K562 (cell line): ENCODE measurements at regions not wholly inside any gene's neighbourhood (a gene's known extent, or its start where the extent isn't known, plus 50 kb on each side); places are given as distances from the start of the nearest gene placed in this dataset.

Experiments
- ATAC-seq: fragments of 200-7000 bp; cut with Tn5 transposase; 3 replicates; pipeline ENCODE4 v1.9.1; 2020; ENCODE audit warnings: moderate library complexity
- BruUV-seq: library from RNA; stranded (reverse); fragments of 400-500 nt; replicated peaks from 2 replicates; lab custom pipeline; 2021; lab: Mats Ljungman, UMichigan
- CTCF ChIA-PET: fragments of 300-600 bp; formaldehyde crosslinking; extraction: SDS; loops from one replicate; lab custom pipeline; 2021; ENCODE audit warnings: low intra/inter-chr PET ratio; lab: Yijun Ruan, JAX
- POLR2A ChIA-PET: fragments of 300-600, 350-650 bp; sonication (Branson Sonifier 250); formaldehyde crosslinking; extraction: SDS; loops from one replicate; lab custom pipeline; 2021; ENCODE audit warnings: antibody characterized with exemption, inconsistent platforms; lab: Yijun Ruan, JAX
- DNase-seq, 4 experiments: peaks; one replicate each; pipeline versions ENCODE4 v3.0.0 to v3.0.0-alpha.2; 2011 to 2018; ENCODE audit warnings: low spot score in 3 of 4, mixed read lengths in 3 of 4; ENCODE audit errors: extremely low read depth in 1 of 4
- FAIRE-seq: peaks from 2 replicates; lab custom pipeline; 2011; peaks lifted over from hg19 to GRCh38; lab: Jason Lieb, UNC
- H2AFZ ChIP-seq: 2 replicates; pipeline ENCODE4 v1.6.0; 2011; ENCODE audit warnings: low read depth, low read length, control low read depth, inconsistent platforms
- H3K27ac ChIP-seq: fragments of 200-600 bp; 3 replicates; pipeline ENCODE4 v1.8.0; 2011; ENCODE audit warnings: low read depth, mild to moderate bottlenecking, control low read depth, inconsistent platforms, low read length, moderate library complexity, mixed read lengths; ENCODE audit errors: extremely low read depth
- H3K27me3 ChIP-seq, 2 experiments: fragments of 300-600 bp in 1 of 2; 2 replicates in 1 of 2; 3 replicates in 1 of 2; pipeline versions ENCODE4 v1.6.0 to v1.8.0; 2011; ENCODE audit warnings: inconsistent platforms in 2 of 2, low read length in 2 of 2, mild to moderate bottlenecking in 1 of 2, mixed read lengths in 1 of 2, moderate library complexity in 1 of 2; ENCODE audit not compliant: control insufficient read depth in 2 of 2, insufficient read depth in 2 of 2
- H3K36me3 ChIP-seq: fragments of 300-600 bp; 3 replicates; pipeline ENCODE4 v1.8.0; 2011; ENCODE audit warnings: mild to moderate bottlenecking, low read length, inconsistent platforms; ENCODE audit not compliant: control insufficient read depth, insufficient read depth
- H3K4me1 ChIP-seq, 2 experiments: fragments of 200-600 bp in 1 of 2; replicated peaks in 1 of 2; 2 replicates in 1 of 2; 3 replicates in 1 of 2; pipeline versions ENCODE4 v1.5.1 to v1.8.0; 2011; ENCODE audit warnings: inconsistent platforms in 2 of 2, low read length in 2 of 2, mild to moderate bottlenecking in 1 of 2, mixed read lengths in 1 of 2, moderate library complexity in 1 of 2; ENCODE audit not compliant: control insufficient read depth in 2 of 2, insufficient read depth in 2 of 2
- H3K4me2 ChIP-seq: 2 replicates; pipeline ENCODE4 v1.6.1; 2011; ENCODE audit warnings: low read length, control low read depth, inconsistent platforms, mixed read lengths; ENCODE audit not compliant: insufficient read depth
- H3K4me3 ChIP-seq: fragments of 200-600 bp; sonication (generic), shearing (Covaris generic); 2 replicates; pipeline ENCODE4 v1.5.1; 2016; ENCODE audit warnings: control low read depth, inconsistent platforms
- H3K79me2 ChIP-seq: fragments of 200-600 bp; 3 replicates; pipeline ENCODE4 v1.8.0; 2011; ENCODE audit warnings: low read length, inconsistent platforms; ENCODE audit not compliant: control insufficient read depth, insufficient read depth
- H3K9ac ChIP-seq, 2 experiments: 2 replicates each; pipeline versions ENCODE4 v1.6.0 to v1.6.1; 2011; ENCODE audit warnings: low read depth in 2 of 2, low read length in 2 of 2, control low read depth in 1 of 2, inconsistent platforms in 1 of 2, mild to moderate bottlenecking in 1 of 2, mixed read lengths in 1 of 2; ENCODE audit not compliant: insufficient read depth in 1 of 2
- H3K9me1 ChIP-seq: one replicate; pipeline ENCODE4 v1.6.0; 2011; ENCODE audit warnings: inconsistent platforms, mild to moderate bottlenecking, low read length, moderate library complexity; ENCODE audit not compliant: control insufficient read depth, insufficient read depth
- H3K9me3 ChIP-seq: replicated peaks from 2 replicates; pipeline ENCODE4 v1.5.1; 2011; ENCODE audit warnings: low read depth, low read length, inconsistent platforms; ENCODE audit not compliant: control insufficient read depth, insufficient read depth
- H4K20me1 ChIP-seq: replicated peaks from 2 replicates; pipeline ENCODE4 v1.6.1; 2011; ENCODE audit warnings: low read length, inconsistent platforms, mixed read lengths; ENCODE audit not compliant: control insufficient read depth, insufficient read depth
- BRD9 ChIP-seq: fragments of 450-650 bp; IDR thresholded peaks from 2 replicates; pipeline ENCODE4 v1.6.1; 2018; ENCODE audit warnings: low read depth; ENCODE audit not compliant: partially characterized antibody
- CC2D1A ChIP-seq: fragments of 450-650 bp; IDR thresholded peaks from 2 replicates; pipeline ENCODE4 v1.6.1; 2017; ENCODE audit warnings: mild to moderate bottlenecking
- ESRRB ChIP-seq: fragments of 250-450 bp; sonication (Bioruptor Pico); IDR thresholded peaks from 2 replicates; pipeline ENCODE4 v1.5.0; 2020; ENCODE audit warnings: mild to moderate bottlenecking, moderate library complexity, borderline replicate concordance
- FOXK1 ChIP-seq: sonication (generic); formaldehyde crosslinking; IDR thresholded peaks from 2 replicates; pipeline ENCODE4 v1.8.0; 2022; ENCODE audit warnings: missing genetic modification reagents, mild to moderate bottlenecking, borderline replicate concordance
- FUS ChIP-seq: fragments of 200-400 bp; formaldehyde crosslinking; optimal IDR thresholded peaks from 2 replicates; pipeline ENCODE3; 2017; ENCODE audit warnings: low read depth, low read length
- GTF2F1 ChIP-seq: IDR thresholded peaks from 2 replicates; pipeline ENCODE4 v1.6.1; 2011; ENCODE audit warnings: low read depth, low read length, improper control_type of control experiment
- MEIS2 ChIP-seq: fragments of 450-650 bp; IDR thresholded peaks from 2 replicates; pipeline ENCODE4 v1.6.1; 2014; ENCODE audit warnings: mild to moderate bottlenecking; ENCODE audit not compliant: partially characterized antibody
- ZNF133 ChIP-seq: fragments of 250-450 bp; sonication (Bioruptor Pico); IDR thresholded peaks from 2 replicates; pipeline ENCODE4 v1.4.0; 2020; ENCODE audit warnings: mild to moderate bottlenecking
- WGBS: fragments of 100-300 bp; shearing (Covaris generic); methylation state at CpG from one replicate; pipeline ENCODE4 v1.1.6; 2016; ENCODE audit warnings: low coverage, mixed read lengths; ENCODE audit not compliant: insufficient coverage; ENCODE audit errors: missing lambda C conversion rate; 5-methylcytosine and 5-hydroxymethylcytosine counted together
- in situ Hi-C: fragments of 300-500 bp; cut with MboI; formaldehyde crosslinking; loops from 4 replicates; pipeline ENCODE4 v1.15.0; 2018; ENCODE audit warnings: inconsistent platforms, mixed read lengths
- intact Hi-C: fragments of 100-400 bp; cut with micrococcal nuclease; formaldehyde crosslinking; loops from 2 replicates; pipeline ENCODE4 v1.14.2; 2022
- TF ChIP-seq, protein P1 (sequence below): fragments of 250-450 bp; sonication (Bioruptor Pico); IDR thresholded peaks from 2 replicates; pipeline ENCODE4 v1.5.0; 2021
- TF ChIP-seq, protein P2 (sequence below): sonication (generic); formaldehyde crosslinking; IDR thresholded peaks from 2 replicates; pipeline ENCODE4 v1.9.0; 2022; ENCODE audit warnings: mild to moderate bottlenecking, missing genetic modification reagents
- TF ChIP-seq, protein P3 (sequence below): fragments of 450-650 bp; conservative IDR thresholded peaks from 2 replicates; pipeline ENCODE4 v1.6.1; 2016; ENCODE audit warnings: missing genetic modification characterization, low read depth, mild to moderate bottlenecking, control low read depth, missing compliant biosample characterization
- TF ChIP-seq, protein P4 (sequence below): fragments of 250-450 bp; sonication (Bioruptor Pico); IDR thresholded peaks from 2 replicates; pipeline ENCODE4 v1.5.0; 2021; ENCODE audit warnings: mild to moderate bottlenecking, borderline replicate concordance

DNA sequence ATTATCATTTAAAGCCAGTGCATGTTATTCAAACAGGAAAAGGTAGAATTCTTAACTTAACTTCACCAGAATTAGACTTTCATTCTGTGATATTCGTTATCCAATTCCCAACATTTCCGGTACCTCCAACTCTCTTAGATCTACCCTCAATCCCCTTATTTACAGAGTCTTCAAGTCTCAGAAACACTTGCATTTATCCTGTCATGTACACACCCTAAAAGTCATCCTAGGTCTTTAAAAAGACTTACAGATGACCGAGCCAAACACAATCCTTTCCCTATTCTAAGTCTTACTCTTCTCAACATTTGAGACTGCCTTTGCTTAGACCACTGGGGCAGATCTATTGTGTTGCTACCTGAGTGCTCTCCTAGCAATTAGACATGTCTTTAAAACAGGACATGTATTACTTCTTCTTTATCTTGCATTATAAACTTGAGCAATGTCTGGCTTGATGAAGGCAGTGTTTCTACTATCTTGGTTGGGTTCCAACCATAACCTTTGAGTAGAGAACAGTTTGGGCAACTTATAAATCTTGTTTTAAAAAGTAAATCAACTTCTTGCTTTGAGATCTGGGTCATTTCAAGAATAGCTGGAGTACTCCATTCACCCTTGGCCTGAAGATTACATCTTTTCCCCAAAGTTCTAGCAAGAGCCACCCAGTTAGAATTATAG, 140.6 kb upstream of the PLEKHG7 start:
- Histone ChIP-seq H3K27me3 (no peaks in the 10 kb centered on the region), H3K4me1 (no peaks in the 10 kb centered on the region), H3K9ac (no peak overlapping the region), H3K79me2 (no peaks in the 10 kb centered on the region), H3K4me3 (no peak overlapping the region), H3K9me3 (no peaks in the 10 kb centered on the region), H3K36me3 (no peaks in the 10 kb centered on the region), H3K27ac (no peak overlapping the region), H3K4me2 (no peak overlapping the region), H4K20me1 (no peaks in the 10 kb centered on the region), H2AFZ (no peak overlapping the region), H3K9me1 (no peaks in the 10 kb centered on the region)
- in situ Hi-C loops, result loop anchor here (25.0 kb wide), 1 partner anchor 750 kb away; no protein-coding TSS in a partner anchor
- 39% methylated on average over 3 of the region's 3 CpGs for WGBS
- no TSS peak for BruUV-seq
- DNase-seq (no peak), ATAC-seq (no peak), FAIRE-seq (no peak)
- ChIA-PET POLR2A (interaction anchor here (2.8 kb wide), 1 partner anchor 416 kb away, joined by 9 read pairs; the partner anchor contains the start of gene BTG1), CTCF (no interaction called here)
- intact Hi-C loops, result no loop called here
- TF ChIP-seq FOXK1 (CRISPR knock-in tag), result no peak
- TF ChIP-seq, protein P1, sequence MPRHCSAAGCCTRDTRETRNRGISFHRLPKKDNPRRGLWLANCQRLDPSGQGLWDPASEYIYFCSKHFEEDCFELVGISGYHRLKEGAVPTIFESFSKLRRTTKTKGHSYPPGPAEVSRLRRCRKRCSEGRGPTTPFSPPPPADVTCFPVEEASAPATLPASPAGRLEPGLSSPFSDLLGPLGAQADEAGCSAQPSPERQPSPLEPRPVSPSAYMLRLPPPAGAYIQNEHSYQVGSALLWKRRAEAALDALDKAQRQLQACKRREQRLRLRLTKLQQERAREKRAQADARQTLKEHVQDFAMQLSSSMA, result no peak
- TF ChIP-seq CC2D1A, result no peak
- TF ChIP-seq FUS, result no peak
- no peak for TF ChIP-seq ESRRB
- TF ChIP-seq, protein P2, sequence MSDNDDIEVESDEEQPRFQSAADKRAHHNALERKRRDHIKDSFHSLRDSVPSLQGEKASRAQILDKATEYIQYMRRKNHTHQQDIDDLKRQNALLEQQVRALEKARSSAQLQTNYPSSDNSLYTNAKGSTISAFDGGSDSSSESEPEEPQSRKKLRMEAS, result no peak
- TF ChIP-seq MEIS2, result no peak
- TF ChIP-seq, protein P3, sequence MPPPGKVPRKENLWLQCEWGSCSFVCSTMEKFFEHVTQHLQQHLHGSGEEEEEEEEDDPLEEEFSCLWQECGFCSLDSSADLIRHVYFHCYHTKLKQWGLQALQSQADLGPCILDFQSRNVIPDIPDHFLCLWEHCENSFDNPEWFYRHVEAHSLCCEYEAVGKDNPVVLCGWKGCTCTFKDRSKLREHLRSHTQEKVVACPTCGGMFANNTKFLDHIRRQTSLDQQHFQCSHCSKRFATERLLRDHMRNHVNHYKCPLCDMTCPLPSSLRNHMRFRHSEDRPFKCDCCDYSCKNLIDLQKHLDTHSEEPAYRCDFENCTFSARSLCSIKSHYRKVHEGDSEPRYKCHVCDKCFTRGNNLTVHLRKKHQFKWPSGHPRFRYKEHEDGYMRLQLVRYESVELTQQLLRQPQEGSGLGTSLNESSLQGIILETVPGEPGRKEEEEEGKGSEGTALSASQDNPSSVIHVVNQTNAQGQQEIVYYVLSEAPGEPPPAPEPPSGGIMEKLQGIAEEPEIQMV, result no peak
- no peak for TF ChIP-seq ZNF133 (CRISPR knock-in tag)
- TF ChIP-seq, protein P4, sequence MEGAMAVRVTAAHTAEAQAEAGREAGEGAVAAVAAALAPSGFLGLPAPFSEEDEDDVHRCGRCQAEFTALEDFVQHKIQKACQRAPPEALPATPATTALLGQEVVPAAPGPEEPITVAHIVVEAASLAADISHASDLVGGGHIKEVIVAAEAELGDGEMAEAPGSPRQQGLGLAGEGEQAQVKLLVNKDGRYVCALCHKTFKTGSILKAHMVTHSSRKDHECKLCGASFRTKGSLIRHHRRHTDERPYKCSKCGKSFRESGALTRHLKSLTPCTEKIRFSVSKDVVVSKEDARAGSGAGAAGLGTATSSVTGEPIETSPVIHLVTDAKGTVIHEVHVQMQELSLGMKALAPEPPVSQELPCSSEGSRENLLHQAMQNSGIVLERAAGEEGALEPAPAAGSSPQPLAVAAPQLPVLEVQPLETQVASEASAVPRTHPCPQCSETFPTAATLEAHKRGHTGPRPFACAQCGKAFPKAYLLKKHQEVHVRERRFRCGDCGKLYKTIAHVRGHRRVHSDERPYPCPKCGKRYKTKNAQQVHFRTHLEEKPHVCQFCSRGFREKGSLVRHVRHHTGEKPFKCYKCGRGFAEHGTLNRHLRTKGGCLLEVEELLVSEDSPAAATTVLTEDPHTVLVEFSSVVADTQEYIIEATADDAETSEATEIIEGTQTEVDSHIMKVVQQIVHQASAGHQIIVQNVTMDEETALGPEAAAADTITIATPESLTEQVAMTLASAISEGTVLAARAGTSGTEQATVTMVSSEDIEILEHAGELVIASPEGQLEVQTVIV (CRISPR knock-in tag), result no peak
- TF ChIP-seq GTF2F1, result no peak
- TF ChIP-seq BRD9, result no peak
